ENCODE measurements at regions not wholly inside any gene's neighbourhood (a gene's known extent, or its start where the extent isn't known, plus 50 kb on each side); places are given as distances from the start of the nearest gene placed in this dataset.

GRCh38 chr17:13442361-13442760, 159.4 kb downstream of the HS3ST3A1 start:
- WGBS (ENCODE audit: insufficient coverage) = 70% methylated on average over 1 of the region's 4 CpGs
- Histone ChIP-seq H3K4me3 (ENCODE audit: low read length) (no peak overlapping the region), H3K36me3 (ENCODE audit: control insufficient read depth, insufficient read depth, low read length) (no peaks in the 10 kb centered on the region), H3K4me1 (ENCODE audit: control insufficient read depth, insufficient read depth, low read length) (no peaks in the 10 kb centered on the region), H3K9me3 (replicated peaks; ENCODE audit: control insufficient read depth, low read depth, low read length) (no peaks in the 10 kb centered on the region), H3K27ac (ENCODE audit: low read length) (no peak overlapping the region), H3K27me3 (ENCODE audit: control insufficient read depth, insufficient read depth, low read length) (no peaks in the 10 kb centered on the region)
- no peak for DNase-seq

DNA sequence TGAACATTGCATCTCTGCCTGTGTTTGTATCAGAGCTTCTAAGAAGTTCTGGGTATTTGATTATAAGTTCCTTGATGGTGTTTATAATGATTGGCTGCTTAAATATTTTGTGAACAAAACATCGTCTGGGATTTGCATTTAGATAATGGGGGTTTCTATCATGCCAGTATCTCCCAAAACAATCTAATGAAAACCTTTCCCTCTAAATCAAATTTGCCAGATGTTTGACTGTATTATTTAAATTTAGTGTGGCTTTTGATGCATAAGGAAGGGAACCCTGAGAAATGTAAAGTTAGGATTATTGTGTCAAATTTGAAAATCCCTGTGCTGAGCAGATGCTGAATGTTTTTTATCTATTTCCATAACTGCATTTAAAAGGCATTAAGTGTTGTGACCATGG, 159.9 kb downstream of the HS3ST3A1 start:
- no peak for DNase-seq
- no peaks in the 10 kb centered on the region for H3K9me3 ChIP-seq (replicated peaks; ENCODE audit: control insufficient read depth, low read depth, low read length)
- no peak overlapping the region for H3K4me3 ChIP-seq (ENCODE audit: low read length)
- H3K27ac ChIP-seq (ENCODE audit: low read length) = no peak overlapping the region
- WGBS (ENCODE audit: insufficient coverage) = no CpG with 5 or more reads among the region's 1 CpG
- no peaks in the 10 kb centered on the region for H3K27me3 ChIP-seq (ENCODE audit: control insufficient read depth, insufficient read depth, low read length)
- no peaks in the 10 kb centered on the region for H3K4me1 ChIP-seq (ENCODE audit: control insufficient read depth, insufficient read depth, low read length)
- H3K36me3 ChIP-seq (ENCODE audit: control insufficient read depth, insufficient read depth, low read length) = no peaks in the 10 kb centered on the region

DNA sequence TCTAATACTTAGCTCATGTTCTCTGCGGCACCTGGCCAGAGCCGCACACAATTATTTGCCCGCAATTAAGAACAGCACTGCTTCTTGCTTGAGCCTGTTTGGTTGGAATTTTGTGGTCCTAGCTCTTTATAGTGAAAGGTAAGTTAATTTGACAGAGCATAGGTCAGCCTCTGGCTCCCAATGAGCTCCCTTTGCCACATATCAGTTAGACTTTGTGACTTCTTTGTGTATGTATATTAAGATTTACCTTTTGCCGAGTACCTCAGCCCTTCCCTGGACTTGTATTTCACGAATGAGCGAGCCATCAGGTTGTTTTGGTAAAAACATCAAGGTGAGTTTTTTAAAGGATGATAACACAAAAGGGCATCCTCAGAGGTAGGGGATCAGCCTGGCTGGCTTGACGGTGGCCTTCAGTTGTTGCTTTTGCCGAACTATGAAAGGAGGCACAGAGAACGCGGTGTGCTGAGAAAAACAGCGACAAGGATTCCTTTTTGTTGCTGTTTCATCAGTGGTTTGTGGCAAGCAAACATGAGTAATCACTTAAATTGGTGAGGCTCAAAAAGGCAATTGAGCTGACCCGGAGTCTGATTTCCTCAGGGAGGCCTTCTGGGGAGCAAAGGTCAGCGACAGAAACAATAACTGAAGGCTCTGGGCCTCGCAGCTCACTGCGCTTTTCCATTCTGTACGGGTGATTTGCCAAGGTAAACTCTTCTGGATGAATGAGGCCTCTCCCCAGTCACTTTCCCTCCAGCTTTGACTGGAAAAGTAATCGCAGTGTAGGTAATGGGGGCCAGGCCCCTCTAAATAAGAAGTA, 163.6 kb downstream of the HS3ST3A1 start:
- Histone ChIP-seq H3K4me1 (ENCODE audit: control insufficient read depth, insufficient read depth, low read length) (no peaks in the 10 kb centered on the region), H3K4me3 (ENCODE audit: low read length) (no peak overlapping the region), H3K36me3 (ENCODE audit: control insufficient read depth, insufficient read depth, low read length) (no peaks in the 10 kb centered on the region), H3K27me3 (ENCODE audit: control insufficient read depth, insufficient read depth, low read length) (no peaks in the 10 kb centered on the region), H3K9me3 (replicated peaks; ENCODE audit: control insufficient read depth, low read depth, low read length) (no peaks in the 10 kb centered on the region), H3K27ac (ENCODE audit: low read length) (no peak overlapping the region)
- no peak for DNase-seq
- WGBS (ENCODE audit: insufficient coverage) = 44% methylated on average over 12 of the region's 17 CpGs

DNA sequence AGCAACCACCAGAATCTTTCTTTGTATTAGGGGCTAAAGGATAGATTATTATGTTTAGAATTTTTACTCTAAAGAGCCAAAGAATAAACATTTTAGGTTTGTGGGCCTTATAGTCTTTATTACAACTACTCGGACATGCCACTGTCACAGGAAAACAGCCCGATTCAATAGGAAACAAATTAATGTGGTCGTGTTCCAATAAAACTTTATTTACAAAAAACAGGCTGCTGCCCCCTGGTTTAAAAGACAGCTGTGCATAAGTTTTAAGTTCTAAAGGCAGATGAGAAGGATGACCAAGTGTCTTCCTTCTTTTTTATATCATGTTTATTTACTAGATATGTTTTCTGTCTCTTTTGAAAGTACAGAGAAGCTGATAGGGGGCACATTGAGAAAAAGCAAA, 166.5 kb downstream of the HS3ST3A1 start:
- Histone ChIP-seq H3K4me1 (ENCODE audit: control insufficient read depth, insufficient read depth, low read length) (no peaks in the 10 kb centered on the region), H3K36me3 (ENCODE audit: control insufficient read depth, insufficient read depth, low read length) (no peaks in the 10 kb centered on the region), H3K27ac (ENCODE audit: low read length) (no peak overlapping the region), H3K27me3 (ENCODE audit: control insufficient read depth, insufficient read depth, low read length) (no peaks in the 10 kb centered on the region), H3K4me3 (ENCODE audit: low read length) (no peak overlapping the region), H3K9me3 (replicated peaks; ENCODE audit: control insufficient read depth, low read depth, low read length) (no peaks in the 10 kb centered on the region)
- no peak for DNase-seq
- WGBS (ENCODE audit: insufficient coverage) = no CpG with 5 or more reads among the region's 3 CpGs

GRCh38 chr17:13429201-13429600, 172.5 kb downstream of the HS3ST3A1 start:
- no peaks in the 10 kb centered on the region for H3K9me3 ChIP-seq (replicated peaks; ENCODE audit: control insufficient read depth, low read depth, low read length)
- H3K27ac ChIP-seq (ENCODE audit: low read length) = no peak overlapping the region
- no CpG with 5 or more reads among the region's 5 CpGs for WGBS (ENCODE audit: insufficient coverage)
- no peaks in the 10 kb centered on the region for H3K36me3 ChIP-seq (ENCODE audit: control insufficient read depth, insufficient read depth, low read length)
- H3K4me1 ChIP-seq (ENCODE audit: control insufficient read depth, insufficient read depth, low read length) = no peaks in the 10 kb centered on the region
- DNase-seq = peak; percentile 9
- no peaks in the 10 kb centered on the region for H3K27me3 ChIP-seq (ENCODE audit: control insufficient read depth, insufficient read depth, low read length)
- H3K4me3 ChIP-seq (ENCODE audit: low read length) = no peak overlapping the region

GRCh38 chr17:13428611-13429042, 173.1 kb downstream of the HS3ST3A1 start:
- Histone ChIP-seq H3K27me3 (ENCODE audit: control insufficient read depth, insufficient read depth, low read length) (no peaks in the 10 kb centered on the region), H3K27ac (ENCODE audit: low read length) (no peak overlapping the region)

GRCh38 chr17:13426991-13427390, 174.7 kb downstream of the HS3ST3A1 start:
- no peaks in the 10 kb centered on the region for H3K36me3 ChIP-seq (ENCODE audit: control insufficient read depth, insufficient read depth, low read length)
- no peak overlapping the region for H3K4me3 ChIP-seq (ENCODE audit: low read length)
- no peaks in the 10 kb centered on the region for H3K27me3 ChIP-seq (ENCODE audit: control insufficient read depth, insufficient read depth, low read length)
- no peak overlapping the region for H3K27ac ChIP-seq (ENCODE audit: low read length)
- no peak for DNase-seq
- no peaks in the 10 kb centered on the region for H3K9me3 ChIP-seq (replicated peaks; ENCODE audit: control insufficient read depth, low read depth, low read length)
- H3K4me1 ChIP-seq (ENCODE audit: control insufficient read depth, insufficient read depth, low read length) = no peaks in the 10 kb centered on the region

More at GRCh38 chr17:13428611-13429042, 173.1 kb downstream of the HS3ST3A1 start:
- Histone ChIP-seq H3K4me3 (ENCODE audit: low read length) (no peak overlapping the region), H3K36me3 (ENCODE audit: control insufficient read depth, insufficient read depth, low read length) (no peaks in the 10 kb centered on the region), H3K4me1 (ENCODE audit: control insufficient read depth, insufficient read depth, low read length) (no peaks in the 10 kb centered on the region), H3K9me3 (replicated peaks; ENCODE audit: control insufficient read depth, low read depth, low read length) (no peaks in the 10 kb centered on the region)
- no peak for DNase-seq
- no CpG with 5 or more reads among the region's 2 CpGs for WGBS (ENCODE audit: insufficient coverage)

- Histone ChIP-seq H3K4me1 (ENCODE audit: control insufficient read depth, insufficient read depth, low read length) (no peaks in the 10 kb centered on the region), H3K27ac (ENCODE audit: low read length) (no peak overlapping the region), H3K4me3 (ENCODE audit: low read length) (no peak overlapping the region), H3K9me3 (replicated peaks; ENCODE audit: control insufficient read depth, low read depth, low read length) (no peaks in the 10 kb centered on the region), H3K36me3 (ENCODE audit: control insufficient read depth, insufficient read depth, low read length) (no peaks in the 10 kb centered on the region), H3K27me3 (ENCODE audit: control insufficient read depth, insufficient read depth, low read length) (no peaks in the 10 kb centered on the region)
- no peak for DNase-seq
- 83% methylated on average over 1 of the region's 4 CpGs for WGBS (ENCODE audit: insufficient coverage)
Measured at GRCh38 chr17:13425390-13425789, 176.3 kb downstream of the HS3ST3A1 start.

- no peak for DNase-seq
- Histone ChIP-seq H3K27ac (ENCODE audit: low read length) (no peak overlapping the region), H3K4me1 (ENCODE audit: control insufficient read depth, insufficient read depth, low read length) (no peaks in the 10 kb centered on the region), H3K4me3 (ENCODE audit: low read length) (no peak overlapping the region), H3K9me3 (replicated peaks; ENCODE audit: control insufficient read depth, low read depth, low read length) (no peaks in the 10 kb centered on the region), H3K27me3 (ENCODE audit: control insufficient read depth, insufficient read depth, low read length) (no peaks in the 10 kb centered on the region), H3K36me3 (ENCODE audit: control insufficient read depth, insufficient read depth, low read length) (no peaks in the 10 kb centered on the region)
- WGBS (ENCODE audit: insufficient coverage) = 67% methylated on average over 1 of the region's 2 CpGs
Measured at GRCh38 chr17:13421581-13422130, 180.1 kb downstream of the HS3ST3A1 start.

DNA sequence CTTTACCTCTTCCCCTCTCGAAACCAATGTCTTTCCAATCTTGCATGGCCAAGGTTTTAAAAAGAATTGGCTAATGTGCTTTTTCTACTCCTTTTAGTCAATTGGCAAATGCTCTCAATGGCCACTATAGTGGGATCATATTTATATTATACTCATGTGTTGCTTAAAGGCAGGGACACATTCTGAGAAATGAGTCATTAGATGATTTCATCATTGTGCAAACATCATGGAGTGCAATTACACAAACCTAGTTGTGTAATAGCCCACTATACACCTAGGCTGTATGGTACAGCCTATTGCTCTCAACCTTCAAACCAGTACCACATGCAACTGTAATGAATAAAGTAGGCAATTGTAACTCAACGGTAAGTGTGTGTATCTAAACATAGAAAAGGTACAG, 180.9 kb downstream of the HS3ST3A1 start:
- whole genome bisulfite sequencing (ENCODE audit: insufficient coverage) = no CpG with 5 or more reads among the region's 2 CpGs
- Histone ChIP-seq H3K36me3 (ENCODE audit: control insufficient read depth, insufficient read depth, low read length) (no peaks in the 10 kb centered on the region), H3K27ac (ENCODE audit: low read length) (no peak overlapping the region)

More for the DNA sequence above, 180.9 kb downstream of the HS3ST3A1 start:
- no peak for DNase-seq
- H3K4me3 ChIP-seq (ENCODE audit: low read length) = no peak overlapping the region
- no peaks in the 10 kb centered on the region for H3K9me3 ChIP-seq (replicated peaks; ENCODE audit: control insufficient read depth, low read depth, low read length)
- peaks cover 5% of the 10 kb centered on the region for H3K4me1 ChIP-seq (ENCODE audit: control insufficient read depth, insufficient read depth, low read length)
- no peaks in the 10 kb centered on the region for H3K27me3 ChIP-seq (ENCODE audit: control insufficient read depth, insufficient read depth, low read length)
